Activated CD8-positive, alpha-beta T cell treated with anti-CD3 and anti-CD28 coated beads for 36 hours (primary cell): ENCODE measurements at regions not wholly inside any gene's neighbourhood (a gene's known extent, or its start where the extent isn't known, plus 50 kb on each side); places are given as distances from the start of the nearest gene placed in this dataset.

Experiments used
- ATAC-seq: fragments of 200-7000 bp; cut with Tn5 transposase; one replicate; pipeline ENCODE4 v1.10.0; 2021; ENCODE audit warnings: mild to moderate bottlenecking, moderate library complexity
- CTCF ChIA-PET: fragments of 350-600 bp; sonication (Branson Sonifier 250); formaldehyde crosslinking; loops from one replicate; lab custom pipeline; 2021; ENCODE audit warnings: antibody characterized with exemption; lab: Charles Lee
- POLR2A ChIA-PET: fragments of 350-600 bp; sonication (Branson Sonifier 250); formaldehyde crosslinking; loops from one replicate; lab custom pipeline; 2021; ENCODE audit warnings: antibody characterized with exemption; lab: Charles Lee
- DNase-seq: peaks from one replicate; pipeline ENCODE4 v3.0.0-alpha.2; 2020
- H3K27ac Mint-ChIP-seq: one replicate; pipeline ENCODE4 v1.8.0; 2021; ENCODE audit warnings: mild to moderate bottlenecking, mixed read lengths
- H3K27me3 Mint-ChIP-seq: one replicate; pipeline ENCODE4 v1.8.0; 2021; ENCODE audit warnings: mixed read lengths
- H3K36me3 Mint-ChIP-seq: one replicate; pipeline ENCODE4 v1.8.0; 2021; ENCODE audit warnings: low read depth, mixed read lengths
- H3K4me1 Mint-ChIP-seq: one replicate; pipeline ENCODE4 v1.8.0; 2021; ENCODE audit warnings: low read depth, mixed read lengths
- H3K4me3 Mint-ChIP-seq: one replicate; pipeline ENCODE4 v1.8.0; 2021; ENCODE audit warnings: mild to moderate bottlenecking, moderate library complexity, mixed read lengths
- H3K9me3 Mint-ChIP-seq: one replicate; pipeline ENCODE4 v1.8.0; 2021; ENCODE audit warnings: mixed read lengths
- CTCF ChIP-seq: fragments of 200-600 bp; IDR thresholded peaks from one replicate; pipeline ENCODE4 v1.8.0; 2022; ENCODE audit warnings: antibody characterized with exemption, mild to moderate bottlenecking
- intact Hi-C: fragments of 100-400 bp; cut with micrococcal nuclease; formaldehyde crosslinking; loops from one replicate; pipeline ENCODE4 v1.10.0; 2022

- no peak for DNase-seq
- no peaks in the 10 kb centered on the region for H3K9me3 Mint-ChIP-seq
- no peak for TF ChIP-seq CTCF
- no peaks in the 10 kb centered on the region for H3K36me3 Mint-ChIP-seq
- no peaks in the 10 kb centered on the region for H3K4me1 Mint-ChIP-seq
- no peak overlapping the region for H3K27ac Mint-ChIP-seq
- ChIA-PET POLR2A (no interaction called here), CTCF (no interaction called here)
- intact Hi-C loops = no loop called here
- no peak overlapping the region for H3K4me3 Mint-ChIP-seq
- H3K27me3 Mint-ChIP-seq = no peaks in the 10 kb centered on the region
- ATAC-seq = no peak
Observed at GRCh38 chr3:181892848-181893247, 181.1 kb downstream of the SOX2 start.

GRCh38 chr3:181896605-181897004 is 184.9 kb downstream of the SOX2 start:
- H3K27ac Mint-ChIP-seq = no peak overlapping the region
- ChIA-PET POLR2A (no interaction called here), CTCF (no interaction called here)
- no peaks in the 10 kb centered on the region for H3K27me3 Mint-ChIP-seq
- no peak for TF ChIP-seq CTCF
- H3K36me3 Mint-ChIP-seq = no peaks in the 10 kb centered on the region
- no peak for DNase-seq
- H3K4me3 Mint-ChIP-seq = no peak overlapping the region
- ATAC-seq = no peak
- intact Hi-C loops = no loop called here
- no peaks in the 10 kb centered on the region for H3K9me3 Mint-ChIP-seq
- no peaks in the 10 kb centered on the region for H3K4me1 Mint-ChIP-seq

- Mint-ChIP-seq H3K27ac (no peak overlapping the region), H3K27me3 (no peaks in the 10 kb centered on the region), H3K4me3 (no peak overlapping the region), H3K4me1 (no peaks in the 10 kb centered on the region), H3K9me3 (no peaks in the 10 kb centered on the region), H3K36me3 (no peaks in the 10 kb centered on the region)
- intact Hi-C loops = no loop called here
- TF ChIP-seq CTCF = no peak
- DNase-seq (no peak), ATAC-seq (no peak)
- CTCF ChIA-PET = no interaction called here
- POLR2A ChIA-PET = no interaction called here
Observed at GRCh38 chr3:181899702-181900101, 188.0 kb downstream of the SOX2 start.

GRCh38 chr3:181901626-181902025 is 189.9 kb downstream of the SOX2 start:
- no peak for DNase-seq
- POLR2A ChIA-PET = no interaction called here
- Mint-ChIP-seq H3K27ac (no peak overlapping the region), H3K9me3 (no peaks in the 10 kb centered on the region), H3K4me1 (no peaks in the 10 kb centered on the region), H3K27me3 (no peaks in the 10 kb centered on the region), H3K36me3 (no peaks in the 10 kb centered on the region), H3K4me3 (no peak overlapping the region)
- ATAC-seq = no peak
- intact Hi-C loops = no loop called here
- no peak for TF ChIP-seq CTCF
- CTCF ChIA-PET = no interaction called here

GRCh38 chr3:181906338-181906737 is 194.6 kb downstream of the SOX2 start:
- ATAC-seq (no peak), DNase-seq (no peak)
- H3K36me3 Mint-ChIP-seq = no peaks in the 10 kb centered on the region
- no peaks in the 10 kb centered on the region for H3K4me1 Mint-ChIP-seq
- TF ChIP-seq CTCF = no peak
- no peaks in the 10 kb centered on the region for H3K9me3 Mint-ChIP-seq
- intact Hi-C loops = no loop called here
- ChIA-PET CTCF (no interaction called here), POLR2A (no interaction called here)
- H3K27ac Mint-ChIP-seq = no peak overlapping the region
- no peaks in the 10 kb centered on the region for H3K27me3 Mint-ChIP-seq
- H3K4me3 Mint-ChIP-seq = no peak overlapping the region
